Hepatocyte (in vitro differentiated cells): ENCODE measurements at regions not wholly inside any gene's neighbourhood (a gene's known extent, or its start where the extent isn't known, plus 50 kb on each side); places are given as distances from the start of the nearest gene placed in this dataset.

Source experiments
- EZH2 ChIP-seq: fragments of 200-600 bp; sonication (generic); IDR thresholded peaks from 2 replicates; pipeline ENCODE4 v1.6.1; 2016; ENCODE audit warnings: antibody characterized with exemption, mild to moderate bottlenecking, borderline replicate concordance
- TF ChIP-seq, protein P1 (sequence below): fragments of 200-600 bp; sonication (generic); IDR thresholded peaks from 2 replicates; pipeline ENCODE4 v1.5.1; 2016; ENCODE audit warnings: antibody characterized with exemption, mild to moderate bottlenecking; ENCODE audit not compliant: poor library complexity

- TF ChIP-seq, protein P1, sequence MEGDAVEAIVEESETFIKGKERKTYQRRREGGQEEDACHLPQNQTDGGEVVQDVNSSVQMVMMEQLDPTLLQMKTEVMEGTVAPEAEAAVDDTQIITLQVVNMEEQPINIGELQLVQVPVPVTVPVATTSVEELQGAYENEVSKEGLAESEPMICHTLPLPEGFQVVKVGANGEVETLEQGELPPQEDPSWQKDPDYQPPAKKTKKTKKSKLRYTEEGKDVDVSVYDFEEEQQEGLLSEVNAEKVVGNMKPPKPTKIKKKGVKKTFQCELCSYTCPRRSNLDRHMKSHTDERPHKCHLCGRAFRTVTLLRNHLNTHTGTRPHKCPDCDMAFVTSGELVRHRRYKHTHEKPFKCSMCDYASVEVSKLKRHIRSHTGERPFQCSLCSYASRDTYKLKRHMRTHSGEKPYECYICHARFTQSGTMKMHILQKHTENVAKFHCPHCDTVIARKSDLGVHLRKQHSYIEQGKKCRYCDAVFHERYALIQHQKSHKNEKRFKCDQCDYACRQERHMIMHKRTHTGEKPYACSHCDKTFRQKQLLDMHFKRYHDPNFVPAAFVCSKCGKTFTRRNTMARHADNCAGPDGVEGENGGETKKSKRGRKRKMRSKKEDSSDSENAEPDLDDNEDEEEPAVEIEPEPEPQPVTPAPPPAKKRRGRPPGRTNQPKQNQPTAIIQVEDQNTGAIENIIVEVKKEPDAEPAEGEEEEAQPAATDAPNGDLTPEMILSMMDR = no peak
- no peak for TF ChIP-seq EZH2
These were observed 88.4 kb upstream of the RASGRP1 start for GRCh38 chr15:38652998-38653397.
